GM19372 (cell line): ENCODE measurements at regions not wholly inside any gene's neighbourhood (a gene's known extent, or its start where the extent isn't known, plus 50 kb on each side); places are given as distances from the start of the nearest gene placed in this dataset.

Experiments
- ATAC-seq: cut with Tn5 transposase; IDR thresholded peaks from one replicate; pipeline ENCODE4 v1.9.1; 2021; ENCODE audit warnings: mild to moderate bottlenecking, low read depth, moderate library complexity; ENCODE audit not compliant: unreplicated experiment

- ATAC-seq: no peak
Observed at GRCh38 chr4:15130441-15130840, 128.2 kb downstream of the CPEB2 start.

- ATAC-seq: no peak
Observed at GRCh38 chr4:15131551-15131950, 129.3 kb downstream of the CPEB2 start.

GRCh38 chr4:15132739-15133138, 130.5 kb downstream of the CPEB2 start:
- no peak for ATAC-seq

- ATAC-seq: no peak
Observed at GRCh38 chr4:15139599-15139998, 137.3 kb downstream of the CPEB2 start.

- no peak for ATAC-seq
Observed at GRCh38 chr4:15142201-15142600, 139.9 kb downstream of the CPEB2 start.

- no peak for ATAC-seq
Observed at GRCh38 chr4:15143551-15143950, 141.3 kb downstream of the CPEB2 start.

- no peak for ATAC-seq
Observed at GRCh38 chr4:15144249-15144966, 142.1 kb downstream of the CPEB2 start.

GRCh38 chr4:15144967-15145295, 142.7 kb downstream of the CPEB2 start:
- no peak for ATAC-seq

- ATAC-seq: no peak
Observed at GRCh38 chr4:15145709-15146108, 143.4 kb downstream of the CPEB2 start.

- no peak for ATAC-seq
Observed at GRCh38 chr4:15147714-15148113, 145.4 kb downstream of the CPEB2 start.

- no peak for ATAC-seq
Observed at GRCh38 chr4:15148199-15148598, 145.9 kb downstream of the CPEB2 start.

GRCh38 chr4:15148691-15149090, 146.4 kb downstream of the CPEB2 start:
- no peak for ATAC-seq

GRCh38 chr4:15149234-15149838, 147.1 kb downstream of the CPEB2 start:
- ATAC-seq: peak; percentile 48

- peak; percentile 87 for ATAC-seq
Observed at GRCh38 chr4:15149839-15150592, 147.7 kb downstream of the CPEB2 start.

- ATAC-seq: no peak
Observed at GRCh38 chr4:15150631-15151030, 148.3 kb downstream of the CPEB2 start.

- no peak for ATAC-seq
Observed at GRCh38 chr4:15151033-15151432, 148.8 kb downstream of the CPEB2 start.

- ATAC-seq: no peak
Observed at GRCh38 chr4:15153662-15154061, 151.4 kb downstream of the CPEB2 start.

- ATAC-seq: no peak
Observed at GRCh38 chr4:15158406-15159091, 156.3 kb downstream of the CPEB2 start.

GRCh38 chr4:15159477-15160019, 157.3 kb downstream of the CPEB2 start:
- ATAC-seq: no peak

GRCh38 chr4:15161439-15161838, 159.2 kb downstream of the CPEB2 start:
- ATAC-seq: no peak

GRCh38 chr4:15162046-15162445, 159.8 kb downstream of the CPEB2 start:
- ATAC-seq: no peak
